Kidney capillary endothelial cell (primary cell): ENCODE measurements at regions not wholly inside any gene's neighbourhood (a gene's known extent, or its start where the extent isn't known, plus 50 kb on each side); places are given as distances from the start of the nearest gene placed in this dataset.

Experiments used
- DNase-seq: peaks from one replicate; pipeline ENCODE4 v3.0.0-alpha.2; 2018; ENCODE audit warnings: low spot score

DNA sequence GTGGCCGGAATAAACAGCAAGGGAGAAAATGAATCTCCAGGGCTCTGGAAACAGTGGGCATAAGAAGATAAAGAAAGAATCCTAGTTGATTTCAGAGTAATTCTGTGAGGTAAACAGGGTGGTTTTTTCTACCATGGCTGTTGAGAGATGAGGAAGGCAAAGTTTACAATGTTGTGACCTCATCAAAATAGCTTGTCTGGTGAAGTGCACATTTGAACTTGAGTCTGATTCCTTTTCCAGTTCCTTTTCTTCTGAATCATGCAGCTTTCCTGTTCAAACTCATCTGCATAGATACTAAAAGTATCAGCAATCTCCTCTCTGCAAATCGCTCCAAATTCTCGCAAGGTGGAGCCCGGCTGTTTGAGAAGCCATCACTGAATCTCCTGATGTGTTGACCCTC is 161.7 kb downstream of the PLPP3 start:
- peak; percentile 73 for DNase-seq

GRCh38 chr1:56416495-56416894 is 162.9 kb downstream of the PLPP3 start:
- DNase-seq, result peak; percentile 47

GRCh38 chr1:56415720-56416119 is 163.6 kb downstream of the PLPP3 start:
- no peak for DNase-seq

DNA sequence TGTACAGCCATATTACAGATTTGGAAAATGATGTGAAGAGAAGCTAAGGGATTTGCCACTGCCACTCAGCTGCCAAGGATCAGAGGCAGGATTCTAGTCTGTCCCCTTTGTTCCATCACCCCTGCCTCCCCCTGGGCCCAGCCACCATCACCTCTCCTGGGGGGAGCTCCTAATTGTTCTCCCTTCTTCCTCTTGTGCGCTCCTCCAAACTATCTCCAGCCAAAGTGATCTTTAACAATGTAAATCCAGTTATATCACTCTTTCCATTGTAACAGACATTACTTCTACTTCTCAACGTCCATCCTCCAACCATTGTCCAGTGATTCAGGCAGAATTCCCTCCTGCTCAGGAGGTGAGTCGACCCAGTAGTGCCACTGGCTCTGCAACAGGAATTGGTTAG is 164.1 kb downstream of the PLPP3 start:
- DNase-seq, result no peak

- no peak for DNase-seq
These were observed 164.6 kb downstream of the PLPP3 start for GRCh38 chr1:56414728-56415224.

DNA sequence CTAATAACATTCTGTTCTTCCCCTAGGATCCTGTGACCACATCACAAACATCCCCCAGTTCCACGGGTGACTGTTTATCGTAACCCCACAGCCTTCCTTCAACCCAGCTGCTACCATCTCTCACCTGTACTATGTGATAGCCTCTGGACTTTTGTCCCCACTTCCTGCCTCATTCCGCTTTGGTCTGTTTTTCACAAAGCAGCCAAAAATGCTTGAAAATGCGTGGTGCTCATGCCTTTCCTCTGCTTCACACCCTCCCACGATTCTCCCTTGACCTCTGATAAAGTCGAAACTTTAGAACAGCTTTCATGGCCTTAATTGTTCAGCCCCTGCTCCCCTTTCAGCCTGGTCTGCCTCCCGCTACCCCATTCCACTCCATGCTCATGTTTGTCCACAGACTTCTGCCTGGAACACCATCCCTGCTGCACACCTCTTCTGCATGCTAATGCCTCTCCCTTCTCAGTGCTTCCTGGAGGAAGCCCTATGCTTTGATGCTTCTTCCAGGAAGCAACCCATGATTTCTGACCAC is 165.6 kb downstream of the PLPP3 start:
- DNase-seq, result no peak

GRCh38 chr1:56411484-56412180 is 167.7 kb downstream of the PLPP3 start:
- peak; percentile 95 for DNase-seq

GRCh38 chr1:56411021-56411420 is 168.3 kb downstream of the PLPP3 start:
- DNase-seq, result no peak

GRCh38 chr1:56410405-56410804 is 169.0 kb downstream of the PLPP3 start:
- no peak for DNase-seq

- no peak for DNase-seq
These were observed 170.2 kb downstream of the PLPP3 start for GRCh38 chr1:56409112-56409691.

GRCh38 chr1:56406821-56407220 is 172.5 kb downstream of the PLPP3 start:
- no peak for DNase-seq

DNA sequence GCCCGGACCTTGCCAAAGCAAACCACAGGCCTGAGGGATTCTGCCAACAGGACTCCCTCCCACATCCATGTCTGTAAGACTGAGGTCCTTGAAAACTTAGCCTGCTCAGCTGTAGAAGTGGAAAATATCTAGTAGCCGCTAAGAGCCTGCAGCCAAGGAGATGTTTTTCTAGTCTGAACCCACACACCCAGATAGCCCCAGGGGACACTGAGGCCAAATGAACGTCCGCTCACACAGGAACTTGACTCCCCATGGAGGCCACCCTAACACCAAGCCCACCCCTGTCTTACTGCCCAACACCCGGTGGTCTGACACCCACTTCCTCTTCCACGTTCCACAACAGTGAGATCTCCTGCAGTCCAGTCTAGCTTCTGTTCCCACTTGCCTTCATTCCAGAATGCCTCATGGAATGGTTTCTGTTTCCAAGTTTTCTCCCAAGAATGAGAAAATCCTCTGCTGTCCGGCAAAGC is 174.8 kb downstream of the PLPP3 start:
- DNase-seq, result no peak

DNA sequence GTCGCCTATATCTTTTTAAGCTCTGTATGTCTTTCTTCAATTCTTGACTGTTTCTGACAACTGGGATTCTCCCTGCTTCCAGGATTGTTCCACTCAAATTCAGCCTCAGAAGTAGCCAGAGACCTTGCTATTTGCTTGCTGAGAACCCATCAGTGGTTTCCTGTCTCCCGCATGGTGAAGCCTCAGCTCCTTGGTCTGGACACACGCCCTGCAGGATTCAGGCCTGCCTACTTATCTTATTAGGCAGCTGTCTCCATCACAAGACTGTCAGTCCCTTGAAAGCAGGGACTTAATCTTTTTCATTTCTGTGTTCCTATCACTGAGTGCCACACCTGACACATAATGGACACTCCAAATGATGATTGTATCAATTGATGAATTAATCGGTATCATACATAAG is 175.3 kb downstream of the PLPP3 start:
- DNase-seq, result no peak

DNA sequence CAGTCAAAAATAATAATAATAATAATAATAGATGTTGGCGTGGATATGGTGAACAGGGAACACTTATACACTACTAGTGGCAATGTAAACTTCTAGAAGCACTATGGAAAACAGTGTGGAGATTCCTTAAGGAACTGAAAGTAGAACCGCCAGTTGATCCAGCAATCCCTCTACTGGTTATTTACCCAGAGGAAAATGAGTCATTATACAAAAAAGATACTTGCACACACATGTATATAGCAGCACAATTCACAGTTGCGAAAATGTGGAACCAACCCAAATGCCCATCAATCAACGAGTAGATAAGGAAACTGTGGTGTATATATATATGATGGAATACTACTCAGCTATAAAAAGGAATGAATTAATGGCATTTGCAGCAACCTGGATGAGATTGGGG is 176.0 kb downstream of the PLPP3 start:
- DNase-seq, result no peak

- DNase-seq, result no peak
These were observed 178.2 kb downstream of the PLPP3 start for GRCh38 chr1:56401191-56401590.

- no peak for DNase-seq
These were observed 178.8 kb downstream of the PLPP3 start for GRCh38 chr1:56400526-56400925.

- no peak for DNase-seq
These were observed 179.6 kb downstream of the PLPP3 start for GRCh38 chr1:56399795-56400194.

DNA sequence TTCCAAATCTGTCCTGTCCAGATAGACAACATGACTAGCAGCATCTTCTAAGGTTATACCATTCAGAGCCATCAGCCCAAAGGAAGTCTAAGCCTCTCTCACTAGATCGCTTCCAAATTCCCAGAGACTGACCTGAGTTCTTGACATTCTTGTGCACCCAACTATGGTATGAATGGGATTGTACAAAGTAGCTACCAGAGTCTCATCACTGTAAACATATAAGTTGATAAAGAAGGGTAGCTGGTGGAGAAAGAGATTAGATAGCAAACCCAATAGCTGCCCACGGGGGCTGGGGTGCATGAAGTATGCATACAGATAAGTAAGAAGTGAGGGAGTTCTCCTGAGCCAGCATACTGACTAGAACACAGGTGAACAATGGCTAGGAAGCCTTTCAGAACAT is 180.0 kb downstream of the PLPP3 start:
- no peak for DNase-seq

DNA sequence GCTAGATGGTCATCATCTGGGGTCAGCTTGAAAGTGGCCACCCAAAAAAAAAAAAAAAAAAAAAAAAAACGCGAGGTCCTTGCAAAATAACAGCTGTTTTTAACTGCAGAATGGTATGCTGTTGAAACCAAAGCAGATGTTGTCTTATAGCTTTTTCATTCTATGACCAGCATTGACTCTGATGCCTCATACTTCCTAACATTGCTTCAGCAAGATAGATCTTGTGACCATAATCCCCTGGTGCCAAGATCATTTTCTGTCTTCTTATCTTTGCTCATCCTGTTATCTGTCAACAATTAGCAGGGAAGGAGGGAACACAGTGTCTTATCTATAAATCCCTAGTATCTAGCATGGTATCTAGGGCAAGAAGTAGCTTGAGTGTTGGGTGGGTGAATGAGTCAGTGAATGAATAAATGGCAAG is 181.5 kb downstream of the PLPP3 start:
- no peak for DNase-seq

DNA sequence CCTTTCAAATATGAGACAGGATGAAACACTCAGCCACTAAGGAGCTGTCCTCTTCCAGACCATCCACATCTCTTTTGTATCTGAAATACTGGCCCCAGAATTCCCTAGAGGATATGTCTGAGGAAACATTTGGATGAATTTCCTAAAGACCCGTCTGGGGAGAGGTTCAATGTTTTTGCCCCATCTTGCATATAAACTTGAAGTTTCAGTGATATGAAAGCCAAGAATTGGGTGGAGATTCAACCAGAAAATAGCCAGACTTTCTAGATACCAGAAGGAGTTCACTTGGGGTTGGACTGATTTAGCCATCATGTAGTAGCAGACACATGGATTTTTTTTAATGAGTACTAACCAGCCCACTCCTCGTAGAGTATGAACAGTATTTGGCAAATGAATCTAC is 182.0 kb downstream of the PLPP3 start:
- DNase-seq, result no peak

- DNase-seq, result no peak
These were observed 182.8 kb downstream of the PLPP3 start for GRCh38 chr1:56396581-56396980.

DNA sequence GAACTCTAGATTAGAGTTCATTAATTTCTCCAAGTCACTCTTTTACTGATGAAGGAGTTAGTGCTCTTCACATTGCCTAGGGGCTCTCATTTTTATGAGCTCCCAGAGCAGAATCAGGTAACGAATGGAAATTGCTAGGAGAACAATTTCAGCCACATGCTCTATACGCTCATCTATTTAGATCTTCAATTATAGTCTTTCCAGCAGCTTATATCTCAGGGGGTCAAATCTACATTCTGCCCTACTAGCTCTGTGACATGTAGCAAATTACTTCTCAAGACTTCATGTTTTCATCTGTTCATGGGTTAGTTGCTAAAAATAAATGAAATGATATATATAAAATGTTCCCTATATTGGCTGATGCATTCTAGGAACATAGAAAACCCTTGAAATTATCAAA is 183.6 kb downstream of the PLPP3 start:
- DNase-seq, result no peak

DNA sequence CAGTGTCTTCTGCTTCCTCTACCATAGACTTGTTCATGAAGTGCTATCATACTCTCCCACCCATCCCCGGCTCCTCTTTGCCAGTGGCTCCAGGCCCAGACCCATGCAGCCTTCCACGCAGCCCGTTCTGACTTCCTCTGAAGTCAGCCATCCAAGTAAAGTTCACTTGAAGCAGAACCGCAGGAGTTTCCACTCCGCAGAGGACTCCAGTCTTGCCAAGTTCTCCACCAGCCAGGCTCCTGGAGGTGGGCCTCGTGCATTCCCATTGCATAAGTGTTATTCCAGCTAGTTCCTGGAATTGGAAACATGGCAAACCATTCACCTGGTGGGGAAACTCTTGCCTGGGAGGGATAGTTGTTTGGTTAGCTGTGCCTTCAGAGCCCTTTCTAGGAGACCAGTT is 185.1 kb downstream of the PLPP3 start:
- DNase-seq, result no peak
